DMS153 treated with DMSO at 0.1 percent for 48 hours (cell line): ENCODE measurements at regions not wholly inside any gene's neighbourhood (a gene's known extent, or its start where the extent isn't known, plus 50 kb on each side); places are given as distances from the start of the nearest gene placed in this dataset.

Source experiments
- DNase-seq: peaks from one replicate; lab custom pipeline; 2025; ENCODE audit not compliant: unreplicated experiment; lab: John Stamatoyannopoulos, UW

- no peak for DNase-seq
These were observed 62.8 kb downstream of the FAM9B start for GRCh38 chrX:8971116-8971515.

GRCh38 chrX:8969378-8969777 lies 64.5 kb downstream of the FAM9B start:
- DNase-seq: no peak

- no peak for DNase-seq
These were observed 66.5 kb downstream of the FAM9B start for GRCh38 chrX:8967461-8967860.

GRCh38 chrX:8960957-8961468 lies 72.9 kb downstream of the FAM9B start:
- no peak for DNase-seq

- DNase-seq: no peak
These were observed 78.4 kb downstream of the FAM9B start for GRCh38 chrX:8955511-8955910.

GRCh38 chrX:8946563-8946962 lies 87.4 kb downstream of the FAM9B start:
- no peak for DNase-seq

GRCh38 chrX:8939322-8939721 lies 94.6 kb downstream of the FAM9B start:
- peak; percentile 3 for DNase-seq

- no peak for DNase-seq
These were observed 106.2 kb downstream of the FAM9B start for GRCh38 chrX:8927701-8928100.

GRCh38 chrX:8927066-8927635 lies 106.8 kb downstream of the FAM9B start:
- no peak for DNase-seq

- no peak for DNase-seq
These were observed 112.3 kb downstream of the FAM9B start for GRCh38 chrX:8921615-8922014.

- no peak for DNase-seq
These were observed 114.1 kb downstream of the FAM9B start for GRCh38 chrX:8919801-8920200.

- no peak for DNase-seq
These were observed 115.5 kb upstream of the FAM9A start for GRCh38 chrX:8916697-8917096.

- no peak for DNase-seq
These were observed 113.5 kb upstream of the FAM9A start for GRCh38 chrX:8914681-8915080.

GRCh38 chrX:8913655-8914409 lies 112.6 kb upstream of the FAM9A start:
- DNase-seq: no peak

- no peak for DNase-seq
These were observed 106.5 kb upstream of the FAM9A start for GRCh38 chrX:8907688-8908087.

GRCh38 chrX:8906299-8906938 lies 105.2 kb upstream of the FAM9A start:
- DNase-seq: no peak

- DNase-seq: no peak
These were observed 96.1 kb upstream of the FAM9A start for GRCh38 chrX:8897259-8897658.

- DNase-seq: no peak
These were observed 89.6 kb upstream of the FAM9A start for GRCh38 chrX:8890794-8891193.

- DNase-seq: no peak
These were observed 85.8 kb upstream of the FAM9A start for GRCh38 chrX:8887004-8887403.

- DNase-seq: no peak
These were observed 78.6 kb upstream of the FAM9A start for GRCh38 chrX:8879750-8880149.

GRCh38 chrX:8873956-8874355 lies 72.8 kb upstream of the FAM9A start:
- DNase-seq: no peak

GRCh38 chrX:8873102-8873501 lies 71.9 kb upstream of the FAM9A start:
- DNase-seq: no peak
